ENCODE measurements at regions not wholly inside any gene's neighbourhood (a gene's known extent, or its start where the extent isn't known, plus 50 kb on each side); places are given as distances from the start of the nearest gene placed in this dataset.

DNA sequence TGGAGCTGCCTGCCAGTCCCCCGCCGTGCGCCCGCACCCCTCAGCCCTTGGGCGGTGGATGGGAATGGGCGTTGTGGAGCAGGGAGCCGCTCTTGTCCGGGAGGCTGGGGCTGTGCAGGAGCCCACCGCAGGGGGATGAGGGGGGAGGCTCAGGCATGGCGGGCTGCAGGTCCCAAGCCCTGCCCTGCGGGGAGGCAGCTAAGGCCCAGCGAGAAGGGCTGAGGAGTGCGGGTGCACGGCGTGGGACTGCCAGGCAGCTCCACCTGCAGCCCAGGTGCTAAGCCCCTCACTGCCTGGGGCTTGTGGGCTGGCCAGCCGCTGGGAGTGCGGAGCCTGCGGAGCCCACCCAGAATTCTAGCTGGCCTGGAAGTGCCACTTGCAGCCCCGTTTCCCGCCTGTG, 991.7 kb upstream of the ARRDC3 start:
- intact Hi-C loops (cut with DNase I; ENCODE audit: low total_unique reads): no loop called here
- TF ChIP-seq, protein P1, sequence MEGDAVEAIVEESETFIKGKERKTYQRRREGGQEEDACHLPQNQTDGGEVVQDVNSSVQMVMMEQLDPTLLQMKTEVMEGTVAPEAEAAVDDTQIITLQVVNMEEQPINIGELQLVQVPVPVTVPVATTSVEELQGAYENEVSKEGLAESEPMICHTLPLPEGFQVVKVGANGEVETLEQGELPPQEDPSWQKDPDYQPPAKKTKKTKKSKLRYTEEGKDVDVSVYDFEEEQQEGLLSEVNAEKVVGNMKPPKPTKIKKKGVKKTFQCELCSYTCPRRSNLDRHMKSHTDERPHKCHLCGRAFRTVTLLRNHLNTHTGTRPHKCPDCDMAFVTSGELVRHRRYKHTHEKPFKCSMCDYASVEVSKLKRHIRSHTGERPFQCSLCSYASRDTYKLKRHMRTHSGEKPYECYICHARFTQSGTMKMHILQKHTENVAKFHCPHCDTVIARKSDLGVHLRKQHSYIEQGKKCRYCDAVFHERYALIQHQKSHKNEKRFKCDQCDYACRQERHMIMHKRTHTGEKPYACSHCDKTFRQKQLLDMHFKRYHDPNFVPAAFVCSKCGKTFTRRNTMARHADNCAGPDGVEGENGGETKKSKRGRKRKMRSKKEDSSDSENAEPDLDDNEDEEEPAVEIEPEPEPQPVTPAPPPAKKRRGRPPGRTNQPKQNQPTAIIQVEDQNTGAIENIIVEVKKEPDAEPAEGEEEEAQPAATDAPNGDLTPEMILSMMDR (IDR thresholded peaks at IDR 0.05): no peak
- TF ChIP-seq POLR2A (IDR thresholded peaks at IDR 0.05) (no peak), POLR2AphosphoS5 (IDR thresholded peaks at IDR 0.05) (no peak), EP300 (IDR thresholded peaks at IDR 0.05; ENCODE audit: low read depth) (no peak)
- H3K4me3 ChIP-seq: no peak overlapping the region
- H3K4me1 ChIP-seq: no peaks in the 10 kb centered on the region
- H3K36me3 ChIP-seq: no peaks in the 10 kb centered on the region
- in situ Hi-C loops (cut with MboI; ENCODE audit: low pct_ligation_motif_present in 1 of 4, low pct_unique_long_range_greater_than_20kb in 1 of 4, low sequenced_read_pairs in 3 of 4): no loop called here
- no peaks in the 10 kb centered on the region for H3K27me3 ChIP-seq
- 98% methylated on average over 18 of the region's 20 CpGs; no CpG with 5 or more reads in 1 of the 2 donors for WGBS, 2 donors (ENCODE audit: low coverage in 1 of 2)
- no peak overlapping the region for H3K27ac ChIP-seq
- no peaks in the 10 kb centered on the region for H3K9me3 ChIP-seq
- DNase-seq: no peak

DNA sequence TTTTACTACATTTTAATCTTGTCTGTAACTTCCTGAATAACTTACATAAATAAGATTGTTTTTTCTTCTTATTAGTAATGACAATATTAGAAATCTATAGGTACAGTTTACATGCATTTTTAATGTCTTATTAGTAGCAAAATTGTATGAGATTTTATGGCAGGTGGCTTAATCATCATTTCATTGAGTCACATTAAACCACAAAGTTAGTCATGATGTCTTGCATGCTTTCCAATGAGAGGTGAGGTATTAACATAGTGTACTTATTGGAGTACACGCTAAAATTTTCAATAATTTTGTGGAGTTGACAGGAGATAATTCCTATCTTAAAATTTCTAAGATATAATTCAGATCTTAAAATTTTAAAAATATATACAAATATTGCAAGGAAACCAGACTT, 989.6 kb upstream of the ARRDC3 start:
- no peaks in the 10 kb centered on the region for H3K36me3 ChIP-seq
- no peaks in the 10 kb centered on the region for H3K9me3 ChIP-seq
- no peaks in the 10 kb centered on the region for H3K4me1 ChIP-seq
- DNase-seq: no peak
- WGBS, 2 donors (ENCODE audit: low coverage in 1 of 2): 61 to 96% methylated on average over 1 of the region's 1 CpG
- intact Hi-C loops (cut with DNase I; ENCODE audit: low total_unique reads) (no loop called here), in situ Hi-C loops (cut with MboI; ENCODE audit: low pct_ligation_motif_present in 1 of 4, low pct_unique_long_range_greater_than_20kb in 1 of 4, low sequenced_read_pairs in 3 of 4) (no loop called here)
- H3K4me3 ChIP-seq: no peak overlapping the region
- TF ChIP-seq POLR2AphosphoS5 (IDR thresholded peaks at IDR 0.05): no peak
- TF ChIP-seq EP300 (IDR thresholded peaks at IDR 0.05; ENCODE audit: low read depth): no peak
- TF ChIP-seq, protein P1 (IDR thresholded peaks at IDR 0.05): no peak
- TF ChIP-seq POLR2A (IDR thresholded peaks at IDR 0.05): no peak
- no peaks in the 10 kb centered on the region for H3K27me3 ChIP-seq
- no peak overlapping the region for H3K27ac ChIP-seq

DNA sequence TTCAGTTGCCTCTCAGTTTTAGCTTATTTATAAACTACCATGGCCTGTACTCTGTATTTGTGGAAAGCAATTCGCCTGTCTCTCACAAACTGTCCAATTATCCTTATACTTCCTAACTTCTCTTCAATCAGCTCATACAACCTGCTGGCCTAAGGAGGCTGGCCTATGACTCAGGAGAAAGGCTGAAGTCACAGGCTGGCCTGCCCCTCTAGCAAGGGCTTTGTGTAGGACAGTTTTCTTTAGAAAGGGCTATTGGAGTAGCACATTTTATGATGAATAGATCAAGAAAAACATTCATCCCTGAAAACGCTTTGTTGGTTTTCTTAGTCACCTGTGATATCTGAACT, 988.7 kb upstream of the ARRDC3 start:
- intact Hi-C loops (cut with DNase I; ENCODE audit: low total_unique reads): no loop called here
- Histone ChIP-seq H3K4me3 (no peak overlapping the region), H3K27ac (no peak overlapping the region), H3K27me3 (no peaks in the 10 kb centered on the region), H3K36me3 (no peaks in the 10 kb centered on the region), H3K9me3 (no peaks in the 10 kb centered on the region), H3K4me1 (no peaks in the 10 kb centered on the region)
- no peak for TF ChIP-seq POLR2AphosphoS5 (IDR thresholded peaks at IDR 0.05)
- no peak for TF ChIP-seq EP300 (IDR thresholded peaks at IDR 0.05; ENCODE audit: low read depth)
- TF ChIP-seq, protein P1 (IDR thresholded peaks at IDR 0.05): no peak
- no peak for TF ChIP-seq POLR2A (IDR thresholded peaks at IDR 0.05)
- WGBS, 2 donors (ENCODE audit: low coverage in 1 of 2): 74 to 82% methylated on average over 2 of the region's 2 CpGs
- in situ Hi-C loops (cut with MboI; ENCODE audit: low pct_ligation_motif_present in 1 of 4, low pct_unique_long_range_greater_than_20kb in 1 of 4, low sequenced_read_pairs in 3 of 4): no loop called here
- DNase-seq: no peak

DNA sequence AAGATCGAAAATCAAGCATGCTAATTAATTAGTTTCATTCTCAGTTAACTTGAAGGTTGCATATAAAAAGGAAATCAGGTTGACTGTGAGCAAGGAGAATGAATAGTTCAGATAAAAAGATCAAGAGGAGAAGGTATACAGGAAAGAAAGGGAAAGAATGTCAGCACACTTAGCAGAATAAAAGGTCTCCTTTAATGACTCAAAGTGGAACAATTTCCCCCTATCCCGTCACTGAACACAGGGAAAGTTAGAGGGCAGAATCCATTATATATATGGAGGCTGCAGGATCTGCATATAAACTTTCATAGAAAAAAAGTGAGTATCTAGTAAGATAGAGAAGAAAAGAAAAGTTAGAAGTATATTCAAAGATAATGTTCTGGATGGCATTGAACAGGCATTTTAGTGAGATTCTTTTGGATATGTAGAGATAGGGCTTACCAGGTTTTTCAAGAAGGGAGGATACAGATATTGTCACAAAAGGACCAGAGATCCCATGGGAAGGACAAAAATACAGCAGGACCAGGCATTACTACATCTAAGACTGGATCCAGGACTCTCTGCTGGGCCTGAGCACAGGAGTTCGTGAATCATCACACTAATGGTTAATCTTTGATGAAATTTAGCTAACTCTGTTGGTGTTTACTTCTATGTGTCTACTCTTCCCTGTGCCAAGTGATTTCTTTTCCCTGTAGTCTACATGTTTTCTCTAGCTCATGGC, 988.2 kb upstream of the ARRDC3 start:
- Histone ChIP-seq H3K27ac (no peak overlapping the region), H3K4me3 (no peak overlapping the region), H3K4me1 (no peaks in the 10 kb centered on the region), H3K9me3 (no peaks in the 10 kb centered on the region), H3K27me3 (no peaks in the 10 kb centered on the region), H3K36me3 (no peaks in the 10 kb centered on the region)
- in situ Hi-C loops (cut with MboI; ENCODE audit: low pct_ligation_motif_present in 1 of 4, low pct_unique_long_range_greater_than_20kb in 1 of 4, low sequenced_read_pairs in 3 of 4) (no loop called here), intact Hi-C loops (cut with DNase I; ENCODE audit: low total_unique reads) (no loop called here)
- 65 to 82% methylated on average over 3 of the region's 3 CpGs for WGBS, 2 donors (ENCODE audit: low coverage in 1 of 2)
- no peak for DNase-seq
- TF ChIP-seq EP300 (IDR thresholded peaks at IDR 0.05; ENCODE audit: low read depth) (no peak), POLR2AphosphoS5 (IDR thresholded peaks at IDR 0.05) (no peak), POLR2A (IDR thresholded peaks at IDR 0.05) (no peak)
- TF ChIP-seq, protein P1 (IDR thresholded peaks at IDR 0.05): no peak
